ENCODE measurements at regions not wholly inside any gene's neighbourhood (a gene's known extent, or its start where the extent isn't known, plus 50 kb on each side); places are given as distances from the start of the nearest gene placed in this dataset.

DNA sequence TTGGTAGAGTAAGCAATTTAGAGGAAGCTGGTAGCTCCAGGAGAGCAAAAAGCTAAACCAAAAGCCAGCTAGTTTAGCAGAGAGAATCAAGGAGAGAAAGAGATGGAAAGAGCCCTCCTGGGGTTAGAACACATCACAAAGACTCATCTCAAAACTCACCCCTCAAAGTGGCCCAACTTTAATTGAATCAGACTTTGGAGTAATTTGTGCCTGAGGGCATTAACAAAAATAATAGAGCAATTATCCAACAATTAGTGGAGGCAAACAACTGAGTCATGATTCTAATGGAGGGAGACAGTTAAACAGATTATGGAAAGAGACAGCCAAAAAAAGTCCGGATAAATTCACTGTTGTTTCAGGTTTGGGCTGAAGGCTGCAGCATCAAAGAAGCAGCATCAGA, 417.4 kb downstream of the KCNJ3 start:
- no peaks in the 10 kb centered on the region for H3K4me1 ChIP-seq
- peaks cover 0 to 11% (median 0%) of the 10 kb centered on the region in 12 donors for H3K9me3 ChIP-seq
- ATAC-seq (no peak), DNase-seq (no peak)
- H3K36me3 ChIP-seq = no peaks in the 10 kb centered on the region
- H3K4me3 ChIP-seq = no peak overlapping the region
- H3K27me3 ChIP-seq = no peaks in the 10 kb centered on the region
- 84 to 94% (median 86%) methylated on average over 1 of the region's 1 CpG for WGBS, 4 donors
- H3K27ac ChIP-seq = no peak overlapping the region
- no peak for TF ChIP-seq POLR2A (IDR thresholded peaks at IDR 0.05)
- TF ChIP-seq, protein P1, sequence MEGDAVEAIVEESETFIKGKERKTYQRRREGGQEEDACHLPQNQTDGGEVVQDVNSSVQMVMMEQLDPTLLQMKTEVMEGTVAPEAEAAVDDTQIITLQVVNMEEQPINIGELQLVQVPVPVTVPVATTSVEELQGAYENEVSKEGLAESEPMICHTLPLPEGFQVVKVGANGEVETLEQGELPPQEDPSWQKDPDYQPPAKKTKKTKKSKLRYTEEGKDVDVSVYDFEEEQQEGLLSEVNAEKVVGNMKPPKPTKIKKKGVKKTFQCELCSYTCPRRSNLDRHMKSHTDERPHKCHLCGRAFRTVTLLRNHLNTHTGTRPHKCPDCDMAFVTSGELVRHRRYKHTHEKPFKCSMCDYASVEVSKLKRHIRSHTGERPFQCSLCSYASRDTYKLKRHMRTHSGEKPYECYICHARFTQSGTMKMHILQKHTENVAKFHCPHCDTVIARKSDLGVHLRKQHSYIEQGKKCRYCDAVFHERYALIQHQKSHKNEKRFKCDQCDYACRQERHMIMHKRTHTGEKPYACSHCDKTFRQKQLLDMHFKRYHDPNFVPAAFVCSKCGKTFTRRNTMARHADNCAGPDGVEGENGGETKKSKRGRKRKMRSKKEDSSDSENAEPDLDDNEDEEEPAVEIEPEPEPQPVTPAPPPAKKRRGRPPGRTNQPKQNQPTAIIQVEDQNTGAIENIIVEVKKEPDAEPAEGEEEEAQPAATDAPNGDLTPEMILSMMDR (IDR thresholded peaks at IDR 0.05) = no peak
- intact Hi-C loops (cut with DNase I) = no loop called here

DNA sequence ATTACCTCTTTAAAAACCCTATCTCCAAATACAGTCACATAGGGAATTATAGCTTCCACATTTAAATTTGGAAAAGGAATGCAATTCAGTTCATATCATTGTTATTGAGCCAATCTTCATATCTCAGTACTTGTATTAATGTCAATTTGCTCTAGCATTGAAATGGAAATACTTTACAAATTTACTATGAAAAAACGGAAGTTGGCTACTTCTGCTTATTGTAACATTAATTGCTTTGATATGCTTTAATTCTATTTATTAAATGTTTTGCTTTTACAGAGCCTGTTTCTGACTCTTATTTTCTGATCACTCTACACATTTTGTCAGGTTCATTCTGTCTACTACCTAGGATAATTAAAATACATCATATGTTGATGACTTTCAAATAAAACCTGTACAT, 412.6 kb downstream of the KCNJ3 start:
- intact Hi-C loops (cut with DNase I) = no loop called here

GRCh38 chr2:155109527-155109926, 411.0 kb downstream of the KCNJ3 start:
- H3K27me3 ChIP-seq = no peaks in the 10 kb centered on the region
- no peaks in the 10 kb centered on the region for H3K36me3 ChIP-seq
- no peaks in the 10 kb centered on the region for H3K4me1 ChIP-seq
- H3K9me3 ChIP-seq = peaks cover 0 to 5% (median 0%) of the 10 kb centered on the region in 12 donors
- ATAC-seq (no peak), DNase-seq (no peak)
- TF ChIP-seq, protein P1 (IDR thresholded peaks at IDR 0.05) = no peak
- TF ChIP-seq POLR2A (IDR thresholded peaks at IDR 0.05) = no peak
- H3K4me3 ChIP-seq = no peak overlapping the region
- 88 to 95% (median 89%) methylated on average over 1 of the region's 1 CpG for WGBS, 4 donors
- intact Hi-C loops (cut with DNase I) = no loop called here
- no peak overlapping the region for H3K27ac ChIP-seq

More for the DNA sequence above, 412.6 kb downstream of the KCNJ3 start:
- Histone ChIP-seq H3K4me3 (no peak overlapping the region), H3K36me3 (no peaks in the 10 kb centered on the region), H3K9me3 (peaks cover 0 to 5% (median 0%) of the 10 kb centered on the region in 12 donors), H3K27me3 (no peaks in the 10 kb centered on the region), H3K4me1 (no peaks in the 10 kb centered on the region), H3K27ac (no peak overlapping the region)
- TF ChIP-seq POLR2A (IDR thresholded peaks at IDR 0.05) = no peak
- TF ChIP-seq, protein P1 (IDR thresholded peaks at IDR 0.05) = no peak
- 83 to 91% (median 85%) methylated on average over 1 of the region's 1 CpG for WGBS, 4 donors
- DNase-seq (no peak), ATAC-seq (no peak)

DNA sequence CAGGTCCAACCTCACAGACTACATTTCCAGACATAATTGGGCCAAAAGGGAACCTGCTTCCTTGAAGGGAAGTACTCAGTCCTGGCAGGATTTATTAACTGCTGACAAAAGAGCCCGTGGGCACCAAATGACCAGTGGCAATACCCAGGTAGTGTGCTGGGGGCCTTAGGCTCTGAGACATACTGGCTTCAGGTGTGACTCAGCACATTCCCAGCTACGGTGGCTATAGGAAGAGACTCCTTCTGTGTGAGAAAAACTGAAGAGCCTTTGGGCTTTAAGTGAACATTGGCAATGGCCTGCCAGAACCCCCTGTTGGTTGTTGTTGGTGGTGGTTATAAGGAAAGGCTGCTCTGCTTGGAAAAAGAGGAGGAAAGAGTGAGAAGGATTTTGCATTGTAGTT, 401.8 kb downstream of the KCNJ3 start:
- no peaks in the 10 kb centered on the region for H3K27me3 ChIP-seq
- no peak for TF ChIP-seq POLR2A (IDR thresholded peaks at IDR 0.05)
- TF ChIP-seq, protein P1 (IDR thresholded peaks at IDR 0.05) = no peak
- intact Hi-C loops (cut with DNase I) = no loop called here
- peaks cover 0 to 5% (median 0%) of the 10 kb centered on the region in 12 donors for H3K9me3 ChIP-seq
- 52 to 79% (median 67%) methylated on average over 2 of the region's 2 CpGs for WGBS, 4 donors
- DNase-seq (no peak), ATAC-seq (no peak)
- no peaks in the 10 kb centered on the region for H3K36me3 ChIP-seq
- H3K4me1 ChIP-seq = no peaks in the 10 kb centered on the region
- H3K27ac ChIP-seq = no peak overlapping the region
- H3K4me3 ChIP-seq = no peak overlapping the region

Measured in heart left ventricle (tissue), 16 donors.